Heart right ventricle (tissue), 16 donors: ENCODE measurements at regions not wholly inside any gene's neighbourhood (a gene's known extent, or its start where the extent isn't known, plus 50 kb on each side); places are given as distances from the start of the nearest gene placed in this dataset.
"Not testable (repeated sequence)": the region's sequence is repeated elsewhere in the genome, so short reads cannot be mapped to it uniquely, and the experiment has no call there.

Experiments
- ATAC-seq, 8 donors: fragments of 200-7000 bp; cut with Tn5 transposase; one replicate each; pipeline ENCODE4 v1.9.1; 2020; ENCODE audit warnings: mild to moderate bottlenecking in 8 of 8, moderate library complexity in 8 of 8, moderate number of reproducible peaks in 1 of 8
- DNase-seq, 2 donors: peaks; one replicate each; pipeline ENCODE4 v3.0.0-alpha.2; 2020
- H3K27ac ChIP-seq, 10 donors: fragments of 200-600 bp; sonication (generic) in 2 of 10; one replicate each; pipeline versions ENCODE4 v1.5.0 to v1.8.0; 2020 to 2022; ENCODE audit warnings: mild to moderate bottlenecking in 3 of 10
- H3K27me3 ChIP-seq, 7 donors: fragments of 200-600 bp; one replicate each; pipeline ENCODE4 v1.8.0; 2021 to 2022; ENCODE audit warnings: mild to moderate bottlenecking in 2 of 7
- H3K36me3 ChIP-seq, 9 donors: fragments of 200-600 bp; sonication (generic) in 1 of 9; one replicate each; pipeline versions ENCODE4 v1.5.0 to v1.8.0; 2020 to 2022; ENCODE audit warnings: mild to moderate bottlenecking in 2 of 9
- H3K4me1 ChIP-seq, 9 donors: fragments of 200-600 bp; sonication (generic) in 1 of 9; one replicate each; pipeline versions ENCODE4 v1.5.0 to v1.8.0; 2020 to 2022; ENCODE audit warnings: mild to moderate bottlenecking in 4 of 9
- H3K4me3 ChIP-seq, 10 donors: fragments of 200-600 bp; sonication (generic) in 2 of 10; one replicate each; pipeline versions ENCODE4 v1.5.0 to v1.8.0; 2020 to 2022; ENCODE audit warnings: mild to moderate bottlenecking in 7 of 10, moderate library complexity in 2 of 10
- H3K9me3 ChIP-seq, 11 donors: fragments of 200-600 bp in 10 of 11; sonication (generic) in 2 of 11; one replicate each; pipeline versions ENCODE4 v1.5.0 to v1.8.0; 2013 to 2022; ENCODE audit warnings: mild to moderate bottlenecking in 2 of 11, control low read depth in 1 of 11, moderate library complexity in 1 of 11
- WGBS, 2 donors: extraction: QIAGEN DNeasy Blood & Tissue Kit; methylation state at CpG; one replicate each; pipeline ENCODE4 v1.1.7; 2013; ENCODE audit warnings: inconsistent platforms in 1 of 2; 5-methylcytosine and 5-hydroxymethylcytosine counted together
- intact Hi-C, 10 donors: fragments of 100-400 bp; cut with DNase I; formaldehyde crosslinking; loops; one replicate each; pipeline versions ENCODE4 v1.11.1 to v1.14.2; 2022
- TF ChIP-seq, protein P1 (sequence below), 9 donors: fragments of 200-600 bp; sonication (generic) in 2 of 9; IDR thresholded peaks; one replicate each; pipeline versions ENCODE4 v1.5.0 to v1.8.0; 2021 to 2022; ENCODE audit warnings: antibody characterized with exemption in 9 of 9, mild to moderate bottlenecking in 5 of 9, moderate library complexity in 1 of 9
- donor health status: Arrhythmogenic right ventricular cardiomyopathy.
- donor health status: ischemic (EF 13 %, LVEDD 7.1; RV severe dilation, severe dysfunction).
- donor health status: healthy with polysubstance abuse.
- donor health status: DM: no; HTN: yes; CAD: no.
- donor health status: DM: no; HTN: no; CAD: no.
- donor health status: ischemic (EF 25% LVEDD 6.9; RV normal size, moderate dysfunction).
- donor health status: ischemic (EF 25% LVEDD 5.7; RV mildly dilated, moderate dysfunction).
- donor health status: healthy.
- donor health status: DM: yes; HTN: yes; CAD: no.
- donor health status: Ischemic cardiomyopathy.
- donor health status: ischemic (EF 35%, LVEDD 5.7; RV mildly dilated, moderate dysfunction).
- donor health status: nonischemic (EF 11% LVEDD 7.7; RV severe dilation, severe dysfunction).
- donor health status: DM: yes; HTN: yes; CAD: no.
- donor health status: PGD.
- donor health status: ischemic (EF 29% LVEDD 5.4; RV normal size, mild dysfunction).
- donor health status: nonischemic (EF 23%, LVEDD 6.1; RV moderate dilation, normal function).

DNA sequence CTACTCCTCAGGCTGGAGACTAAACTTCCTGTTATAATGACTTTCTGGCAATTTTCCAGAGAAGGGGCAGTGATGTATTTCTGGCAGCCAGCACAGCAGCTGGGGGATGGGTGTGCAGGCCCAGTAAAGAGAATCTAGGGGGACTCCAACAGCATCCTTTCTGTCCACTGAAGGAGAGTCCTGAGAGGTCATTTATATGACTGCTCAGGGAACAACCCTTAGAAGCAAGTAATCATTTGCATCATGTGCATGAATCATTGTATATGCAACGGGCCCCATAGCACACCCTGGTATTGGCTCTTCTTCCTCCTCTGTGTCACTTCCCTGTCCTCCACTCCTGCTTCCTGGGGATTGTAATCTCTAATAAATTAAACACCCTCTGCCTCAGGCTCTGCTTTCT lies 493.8 kb downstream of the RPS29 start:
- TF ChIP-seq, protein P1, sequence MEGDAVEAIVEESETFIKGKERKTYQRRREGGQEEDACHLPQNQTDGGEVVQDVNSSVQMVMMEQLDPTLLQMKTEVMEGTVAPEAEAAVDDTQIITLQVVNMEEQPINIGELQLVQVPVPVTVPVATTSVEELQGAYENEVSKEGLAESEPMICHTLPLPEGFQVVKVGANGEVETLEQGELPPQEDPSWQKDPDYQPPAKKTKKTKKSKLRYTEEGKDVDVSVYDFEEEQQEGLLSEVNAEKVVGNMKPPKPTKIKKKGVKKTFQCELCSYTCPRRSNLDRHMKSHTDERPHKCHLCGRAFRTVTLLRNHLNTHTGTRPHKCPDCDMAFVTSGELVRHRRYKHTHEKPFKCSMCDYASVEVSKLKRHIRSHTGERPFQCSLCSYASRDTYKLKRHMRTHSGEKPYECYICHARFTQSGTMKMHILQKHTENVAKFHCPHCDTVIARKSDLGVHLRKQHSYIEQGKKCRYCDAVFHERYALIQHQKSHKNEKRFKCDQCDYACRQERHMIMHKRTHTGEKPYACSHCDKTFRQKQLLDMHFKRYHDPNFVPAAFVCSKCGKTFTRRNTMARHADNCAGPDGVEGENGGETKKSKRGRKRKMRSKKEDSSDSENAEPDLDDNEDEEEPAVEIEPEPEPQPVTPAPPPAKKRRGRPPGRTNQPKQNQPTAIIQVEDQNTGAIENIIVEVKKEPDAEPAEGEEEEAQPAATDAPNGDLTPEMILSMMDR (IDR thresholded peaks at IDR 0.05), result no peak
- intact Hi-C loops, result no loop called here
- Histone ChIP-seq H3K4me3 (no peak overlapping the region), H3K27me3 (no peaks in the 10 kb centered on the region), H3K36me3 (no peaks in the 10 kb centered on the region), H3K9me3 (peaks cover 0 to 3% (median 0%) of the 10 kb centered on the region in 11 donors), H3K27ac (no peak overlapping the region), H3K4me1 (no peaks in the 10 kb centered on the region)
- no peak for DNase-seq
- WGBS, 2 donors, result 56 to 57% methylated on average over 1 of the region's 1 CpG
- ATAC-seq, result no peak

DNA sequence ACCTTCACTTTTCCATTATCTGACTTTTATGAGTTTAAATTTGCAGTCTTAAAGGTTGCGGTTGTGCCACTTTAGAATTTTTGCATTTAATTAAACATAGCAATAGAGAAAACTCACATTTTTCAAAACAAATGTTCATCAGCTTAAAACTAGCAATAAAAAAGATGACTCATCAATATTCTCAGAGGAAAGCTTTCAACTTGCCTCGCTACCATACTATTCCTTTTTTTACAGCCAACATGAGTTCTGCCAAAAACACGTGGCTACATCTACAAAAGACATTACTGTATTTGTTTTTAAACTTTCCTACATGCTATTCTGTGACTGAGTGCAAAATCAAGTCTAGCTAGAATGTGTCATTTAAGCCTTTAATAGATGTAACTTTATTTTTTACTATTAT lies 497.1 kb downstream of the RPS29 start:
- peaks cover 0 to 3% (median 0%) of the 10 kb centered on the region in 11 donors for H3K9me3 ChIP-seq
- ATAC-seq, result no peak
- H3K4me1 ChIP-seq, result no peaks in the 10 kb centered on the region
- TF ChIP-seq, protein P1 (IDR thresholded peaks at IDR 0.05), result no peak
- H3K4me3 ChIP-seq, result no peak overlapping the region
- 62 to 74% methylated on average over 3 of the region's 3 CpGs for WGBS, 2 donors
- H3K36me3 ChIP-seq, result no peaks in the 10 kb centered on the region
- H3K27me3 ChIP-seq, result no peaks in the 10 kb centered on the region
- no peak for DNase-seq
- no peak overlapping the region for H3K27ac ChIP-seq
- intact Hi-C loops, result no loop called here

DNA sequence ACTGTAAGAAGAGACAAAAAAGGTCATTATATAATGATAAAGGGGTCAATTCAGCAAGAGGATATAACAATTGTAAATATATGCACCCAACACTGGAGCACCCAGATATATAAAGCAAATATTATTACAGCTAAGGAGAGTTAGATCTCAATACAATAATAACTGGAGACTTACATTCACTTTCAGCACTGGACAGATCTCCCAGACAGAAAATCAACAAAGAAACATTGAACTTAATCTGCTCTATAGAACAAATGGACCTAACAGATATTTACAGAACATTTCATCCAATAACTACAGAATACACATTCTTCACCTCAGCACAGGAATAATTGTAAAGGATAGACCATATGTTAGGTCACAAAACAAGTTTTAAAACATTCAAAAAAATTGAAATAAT lies 512.9 kb downstream of the RPS29 start:
- H3K27me3 ChIP-seq, DNase-seq, H3K4me3 ChIP-seq, intact Hi-C loops, H3K4me1 ChIP-seq, ATAC-seq, H3K36me3 ChIP-seq, H3K27ac ChIP-seq: not testable (repeated sequence)
- peaks cover 0 to 35% (median 7%) of the 10 kb centered on the region in 11 donors for H3K9me3 ChIP-seq

GRCh38 chr14:49058511-49058910 lies 527.7 kb downstream of the RPS29 start:
- H3K27ac ChIP-seq, result no peak overlapping the region
- H3K9me3 ChIP-seq, result peaks cover 0 to 4% (median 0%) of the 10 kb centered on the region in 11 donors
- H3K4me3 ChIP-seq, result no peak overlapping the region
- WGBS, 2 donors, result 83 to 94% methylated on average over 1 of the region's 1 CpG
- no peaks in the 10 kb centered on the region for H3K4me1 ChIP-seq
- H3K27me3 ChIP-seq, result no peaks in the 10 kb centered on the region
- DNase-seq (no peak), ATAC-seq (no peak)
- H3K36me3 ChIP-seq, result no peaks in the 10 kb centered on the region
- TF ChIP-seq, protein P1 (IDR thresholded peaks at IDR 0.05), result no peak
- intact Hi-C loops, result no loop called here

- no peak for ATAC-seq
- Histone ChIP-seq H3K9me3 (peaks cover 0 to 4% (median 0%) of the 10 kb centered on the region in 11 donors), H3K4me1 (no peaks in the 10 kb centered on the region), H3K27ac (no peak overlapping the region), H3K4me3 (no peak overlapping the region), H3K36me3 (no peaks in the 10 kb centered on the region), H3K27me3 (no peaks in the 10 kb centered on the region)
- WGBS, 2 donors, result 74 to 89% methylated on average over 1 of the region's 1 CpG
- intact Hi-C loops, result no loop called here
- TF ChIP-seq, protein P1 (IDR thresholded peaks at IDR 0.05), result no peak
- DNase-seq, result no peak
Observed at GRCh38 chr14:49057838-49058510, 528.2 kb downstream of the RPS29 start.
